GM18520 (cell line): ENCODE measurements at regions not wholly inside any gene's neighbourhood (a gene's known extent, or its start where the extent isn't known, plus 50 kb on each side); places are given as distances from the start of the nearest gene placed in this dataset.

Source experiments
- ATAC-seq: cut with Tn5 transposase; IDR thresholded peaks from one replicate; pipeline ENCODE4 v1.9.1; 2021; ENCODE audit not compliant: unreplicated experiment

GRCh38 chr2:13005761-13006335, 289.1 kb downstream of the TRIB2 start:
- no peak for ATAC-seq

- ATAC-seq, result no peak
Measured at GRCh38 chr2:13006426-13006825, 289.7 kb downstream of the TRIB2 start.

- ATAC-seq, result no peak
Measured at GRCh38 chr2:13006829-13007717, 290.3 kb downstream of the TRIB2 start.

- ATAC-seq, result no peak
Measured at GRCh38 chr2:13009027-13009642, 292.4 kb downstream of the TRIB2 start.

GRCh38 chr2:13010283-13010682, 293.5 kb downstream of the TRIB2 start:
- ATAC-seq, result no peak

GRCh38 chr2:13014783-13015182, 298.0 kb downstream of the TRIB2 start:
- ATAC-seq, result no peak

GRCh38 chr2:13015532-13016320, 299.0 kb downstream of the TRIB2 start:
- no peak for ATAC-seq

- ATAC-seq, result no peak
Measured at GRCh38 chr2:13018490-13018889, 301.8 kb downstream of the TRIB2 start.

- no peak for ATAC-seq
Measured at GRCh38 chr2:13019781-13020180, 303.0 kb downstream of the TRIB2 start.

- no peak for ATAC-seq
Measured at GRCh38 chr2:13020469-13020868, 303.7 kb downstream of the TRIB2 start.

GRCh38 chr2:13021470-13021957, 304.8 kb downstream of the TRIB2 start:
- no peak for ATAC-seq

- no peak for ATAC-seq
Measured at GRCh38 chr2:13030606-13031005, 313.9 kb downstream of the TRIB2 start.

GRCh38 chr2:13034861-13035260, 318.1 kb downstream of the TRIB2 start:
- no peak for ATAC-seq

- no peak for ATAC-seq
Measured at GRCh38 chr2:13035866-13036265, 319.1 kb downstream of the TRIB2 start.

GRCh38 chr2:13040043-13040442, 323.3 kb downstream of the TRIB2 start:
- ATAC-seq, result no peak

- ATAC-seq, result no peak
Measured at GRCh38 chr2:13046557-13047165, 329.9 kb downstream of the TRIB2 start.

- ATAC-seq, result no peak
Measured at GRCh38 chr2:13050764-13051163, 334.0 kb downstream of the TRIB2 start.

- ATAC-seq, result no peak
Measured at GRCh38 chr2:13052547-13052946, 335.8 kb downstream of the TRIB2 start.

GRCh38 chr2:13056259-13056843, 339.6 kb downstream of the TRIB2 start:
- ATAC-seq, result no peak

GRCh38 chr2:13057671-13058070, 340.9 kb downstream of the TRIB2 start:
- ATAC-seq, result no peak
